ENCODE measurements at regions not wholly inside any gene's neighbourhood (a gene's known extent, or its start where the extent isn't known, plus 50 kb on each side); places are given as distances from the start of the nearest gene placed in this dataset.

DNA sequence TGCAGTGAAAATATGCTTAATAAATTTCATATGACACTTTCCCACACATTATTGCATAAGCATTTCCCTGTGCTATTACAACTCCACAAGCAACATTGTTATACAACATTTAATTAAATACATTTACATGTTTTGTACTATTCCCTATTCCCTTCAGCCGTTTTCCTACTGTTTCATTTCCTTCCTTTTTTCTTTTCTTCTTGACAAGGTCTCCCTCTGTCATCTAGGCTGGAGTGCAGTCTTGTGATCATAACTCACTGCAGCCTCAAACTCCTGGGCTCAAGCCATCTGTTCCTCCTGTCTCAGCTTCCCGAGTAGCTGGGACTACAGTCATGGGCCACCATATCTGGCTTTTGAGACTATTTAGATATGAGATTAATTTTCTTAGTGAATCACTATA lies 254.7 kb downstream of the NFKBIZ start:
- TF ChIP-seq TCF7L2 (IDR thresholded peaks at IDR 0.05; ENCODE audit: low read depth, low read length) (no peak), NFYB (CRISPR knock-in tag; IDR thresholded peaks at IDR 0.05) (no peak), HNRNPL (IDR thresholded peaks at IDR 0.05; ENCODE audit: low read depth, low read length) (no peak), ZNF737 (CRISPR knock-in tag; IDR thresholded peaks at IDR 0.05; ENCODE audit: borderline replicate concordance) (no peak), ATAD3A (CRISPR knock-in tag; IDR thresholded peaks at IDR 0.05) (no peak), GATAD1 (CRISPR knock-in tag; IDR thresholded peaks at IDR 0.05) (no peak), FOXK1 (CRISPR knock-in tag; IDR thresholded peaks at IDR 0.05; ENCODE audit: borderline replicate concordance, low read depth) (no peak), ZNF326 (CRISPR knock-in tag; IDR thresholded peaks at IDR 0.05; ENCODE audit: borderline replicate concordance) (no peak), ZFP1 (CRISPR knock-in tag; IDR thresholded peaks at IDR 0.05) (no peak), ZNF34 (CRISPR knock-in tag; IDR thresholded peaks at IDR 0.05; ENCODE audit: borderline replicate concordance) (no peak), HOXA3 (CRISPR knock-in tag; IDR thresholded peaks at IDR 0.05) (no peak), RORA (CRISPR knock-in tag; IDR thresholded peaks at IDR 0.05) (no peak), SSRP1 (CRISPR knock-in tag; IDR thresholded peaks at IDR 0.05) (no peak), CC2D1A (CRISPR knock-in tag; IDR thresholded peaks at IDR 0.05) (no peak)
- TF ChIP-seq, protein P1, sequence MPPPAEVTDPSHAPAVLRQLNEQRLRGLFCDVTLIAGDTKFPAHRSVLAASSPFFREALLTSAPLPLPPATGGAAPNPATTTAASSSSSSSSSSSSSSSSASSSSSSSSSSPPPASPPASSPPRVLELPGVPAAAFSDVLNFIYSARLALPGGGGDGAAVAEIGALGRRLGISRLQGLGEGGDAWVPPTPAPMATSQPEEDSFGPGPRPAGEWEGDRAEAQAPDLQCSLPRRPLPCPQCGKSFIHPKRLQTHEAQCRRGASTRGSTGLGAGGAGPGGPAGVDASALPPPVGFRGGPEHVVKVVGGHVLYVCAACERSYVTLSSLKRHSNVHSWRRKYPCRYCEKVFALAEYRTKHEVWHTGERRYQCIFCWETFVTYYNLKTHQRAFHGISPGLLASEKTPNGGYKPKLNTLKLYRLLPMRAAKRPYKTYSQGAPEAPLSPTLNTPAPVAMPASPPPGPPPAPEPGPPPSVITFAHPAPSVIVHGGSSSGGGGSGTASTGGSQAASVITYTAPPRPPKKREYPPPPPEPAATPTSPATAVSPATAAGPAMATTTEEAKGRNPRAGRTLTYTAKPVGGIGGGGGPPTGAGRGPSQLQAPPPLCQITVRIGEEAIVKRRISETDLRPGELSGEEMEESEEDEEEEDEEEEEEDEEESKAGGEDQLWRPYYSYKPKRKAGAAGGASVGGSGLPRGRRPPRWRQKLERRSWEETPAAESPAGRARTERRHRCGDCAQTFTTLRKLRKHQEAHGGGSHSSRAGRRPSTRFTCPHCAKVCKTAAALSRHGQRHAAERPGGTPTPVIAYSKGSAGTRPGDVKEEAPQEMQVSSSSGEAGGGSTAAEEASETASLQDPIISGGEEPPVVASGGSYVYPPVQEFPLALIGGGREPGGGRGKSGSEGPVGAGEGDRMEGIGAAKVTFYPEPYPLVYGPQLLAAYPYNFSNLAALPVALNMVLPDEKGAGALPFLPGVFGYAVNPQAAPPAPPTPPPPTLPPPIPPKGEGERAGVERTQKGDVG (CRISPR knock-in tag; IDR thresholded peaks at IDR 0.05; ENCODE audit: borderline replicate concordance): no peak
- TF ChIP-seq, protein P2, sequence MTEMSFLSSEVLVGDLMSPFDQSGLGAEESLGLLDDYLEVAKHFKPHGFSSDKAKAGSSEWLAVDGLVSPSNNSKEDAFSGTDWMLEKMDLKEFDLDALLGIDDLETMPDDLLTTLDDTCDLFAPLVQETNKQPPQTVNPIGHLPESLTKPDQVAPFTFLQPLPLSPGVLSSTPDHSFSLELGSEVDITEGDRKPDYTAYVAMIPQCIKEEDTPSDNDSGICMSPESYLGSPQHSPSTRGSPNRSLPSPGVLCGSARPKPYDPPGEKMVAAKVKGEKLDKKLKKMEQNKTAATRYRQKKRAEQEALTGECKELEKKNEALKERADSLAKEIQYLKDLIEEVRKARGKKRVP (CRISPR knock-in tag; IDR thresholded peaks at IDR 0.05): no peak
- WGBS (ENCODE audit: low lambda C conversion rate): 1% methylated on average over 2 of the region's 2 CpGs
- Histone ChIP-seq H3K4me3 (replicated peaks in 1 of 3; ENCODE audit: insufficient read depth in 1 of 3, low read depth in 2 of 3, low read length in 3 of 3) (no peak overlapping the region), H3K36me3 (replicated peaks in 1 of 2; ENCODE audit: control insufficient read depth in 1 of 2, insufficient read depth in 2 of 2, low read length in 2 of 2) (no peaks in the 10 kb centered on the region), H3K4me1 (ENCODE audit: insufficient read depth, low read length) (no peaks in the 10 kb centered on the region), H3K27ac (ENCODE audit: extremely low read length, insufficient read depth, low read length) (no peak overlapping the region), H3K9me3 (ENCODE audit: low read length) (no peaks in the 10 kb centered on the region), H4K20me1 (ENCODE audit: insufficient read depth, low read length) (no peaks in the 10 kb centered on the region), H3K4me2 (ENCODE audit: low read depth, low read length) (no peak overlapping the region), H3K79me2 (ENCODE audit: insufficient read depth, low read length) (no peaks in the 10 kb centered on the region), H3K27me3 (ENCODE audit: control insufficient read depth in 1 of 2, insufficient read depth in 2 of 2, low read length in 2 of 2) (no peaks in the 10 kb centered on the region), H3K9ac (ENCODE audit: insufficient read depth, low read depth, low read length) (no peak overlapping the region), H2AFZ (ENCODE audit: low read length) (no peak overlapping the region)
- ChIA-PET POLR2A (no interaction called here), CTCF (ENCODE audit: low intra/inter-chr PET ratio, low total read pairs) (no interaction called here)
- DNase-seq (ENCODE audit: low spot score) (no peak), ATAC-seq (no peak), FAIRE-seq (no peak)
- BruUV-seq (replicated peaks): no TSS peak
- intact Hi-C loops (cut with micrococcal nuclease; ENCODE audit: unreplicated experiment): loop anchor here (10.0 kb wide), 1 partner anchor 179 kb away; no protein-coding TSS in a partner anchor
- in situ Hi-C loops (cut with HindIII; ENCODE audit: extremely low pct_ligation_motif_present, low pct_unique_long_range_greater_than_20kb): no loop called here
